CD4-positive, alpha-beta T cell treated with Interleukin-21 for 1 hour (primary cell): ENCODE measurements at regions not wholly inside any gene's neighbourhood (a gene's known extent, or its start where the extent isn't known, plus 50 kb on each side); places are given as distances from the start of the nearest gene placed in this dataset.
"Not testable (repeated sequence)": the region's sequence is repeated elsewhere in the genome, so short reads cannot be mapped to it uniquely, and the experiment has no call there.

Experiments used
- DNase-seq: peaks from one replicate; pipeline ENCODE4 v3.0.0-alpha.2; 2020

DNA sequence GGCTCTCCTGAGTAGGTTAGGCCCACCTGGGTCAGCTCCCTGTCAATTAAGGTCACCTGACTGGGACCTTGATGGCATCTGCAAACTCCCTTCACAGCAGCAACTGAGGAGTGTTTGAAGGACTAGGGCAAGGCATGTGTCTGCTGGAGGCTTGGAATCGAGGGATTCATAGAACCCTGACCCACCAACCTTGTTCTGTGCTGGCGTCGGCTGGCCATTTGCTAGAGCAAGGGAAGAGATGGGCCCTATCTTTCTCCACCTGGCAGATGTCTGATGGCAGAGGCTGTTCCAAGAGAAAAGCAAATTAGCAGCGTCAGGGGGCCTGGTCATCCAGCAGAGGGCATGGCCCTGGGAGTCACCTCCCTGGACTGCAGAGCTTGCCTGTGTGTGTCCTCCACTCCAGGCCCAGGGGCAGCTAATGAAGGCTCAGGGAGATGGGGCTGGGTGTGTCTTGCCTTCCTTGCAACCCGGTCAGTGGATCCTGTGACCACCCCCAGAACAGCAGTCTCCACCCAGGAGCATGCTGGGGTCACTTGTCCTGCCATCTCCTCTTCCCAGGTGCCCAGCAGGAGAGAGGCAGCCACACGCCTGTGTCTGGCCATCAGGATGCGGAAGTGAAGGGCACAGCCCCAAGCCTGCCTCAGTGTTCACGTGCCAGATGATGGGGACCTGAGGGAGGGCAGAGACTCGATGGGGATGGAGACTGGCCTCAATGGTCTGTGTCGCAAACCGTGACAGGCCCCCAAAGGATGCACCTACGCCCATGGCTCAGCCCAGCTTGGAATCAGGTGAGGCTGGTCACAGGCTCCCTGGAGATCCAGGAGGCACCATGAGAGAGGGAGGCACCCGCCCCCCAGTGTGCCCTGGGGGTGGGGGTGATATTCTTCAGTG, 53.9 kb downstream of the BARX1 start:
- DNase-seq = no peak

DNA sequence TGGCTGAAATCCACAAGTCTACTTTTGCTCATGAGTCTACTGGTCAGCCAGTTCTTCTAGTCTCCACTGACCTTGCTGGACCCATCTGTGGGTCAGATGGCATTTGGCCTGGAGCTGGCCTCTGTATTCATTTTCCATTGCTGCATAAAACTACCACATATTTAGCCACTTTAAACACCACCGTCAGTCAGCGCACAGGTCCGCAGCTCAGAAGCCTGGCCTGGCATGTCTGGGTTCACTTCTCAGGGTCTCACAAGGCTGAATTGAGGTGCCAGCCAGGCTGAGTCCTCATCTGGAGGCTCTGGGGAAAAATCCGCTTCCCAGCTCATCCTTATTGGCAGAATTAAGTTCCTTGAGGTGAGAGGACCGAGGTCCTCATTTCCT, 54.7 kb downstream of the BARX1 start:
- DNase-seq = no peak

- no peak for DNase-seq
Measured at GRCh38 chr9:93899609-93900435, 55.3 kb downstream of the BARX1 start.

DNA sequence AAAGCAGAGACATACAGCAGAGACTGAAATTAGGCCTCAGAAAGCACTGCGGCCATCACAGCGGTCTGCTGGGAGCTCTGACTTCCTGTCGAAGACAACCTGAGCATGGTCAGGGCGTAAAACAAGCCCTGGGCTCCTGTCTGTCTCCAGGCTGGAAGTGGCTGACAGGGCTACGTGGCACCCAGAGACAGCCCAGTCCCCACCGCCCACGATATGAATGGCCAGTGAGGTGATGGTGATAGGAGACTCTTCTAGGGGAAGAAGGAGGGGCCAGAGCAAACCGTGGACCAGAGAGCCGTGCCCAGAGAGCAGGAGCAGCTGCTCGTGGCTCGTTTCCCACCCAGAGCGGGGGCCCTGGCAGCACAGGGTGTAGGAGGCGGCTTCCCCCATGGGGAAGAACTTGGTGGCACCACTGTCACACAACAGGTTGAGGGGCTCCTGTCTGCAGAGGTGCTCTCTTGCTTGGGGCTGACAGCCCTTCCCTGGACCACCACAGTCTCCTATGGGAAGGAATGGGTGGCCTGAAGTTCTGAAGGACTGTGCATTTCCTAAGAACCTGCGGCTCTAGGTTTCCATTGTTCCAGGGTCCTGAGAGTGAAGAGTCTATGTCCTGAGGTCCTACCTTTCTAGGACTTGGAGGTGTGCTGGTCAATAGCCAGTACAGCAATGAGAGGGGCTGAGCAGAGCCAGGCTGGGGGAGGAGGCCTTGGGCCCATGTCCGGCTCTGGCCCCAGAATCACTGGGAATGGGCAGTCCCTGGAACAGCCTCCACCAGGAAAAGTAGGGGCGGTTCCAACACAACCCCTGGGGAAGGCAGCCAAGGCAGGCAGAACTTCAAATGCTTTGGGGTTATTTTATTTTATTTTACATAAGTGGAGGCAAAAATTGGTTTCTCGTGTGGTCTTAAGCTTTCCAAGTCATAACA, 56.4 kb downstream of the BARX1 start:
- no peak for DNase-seq

DNA sequence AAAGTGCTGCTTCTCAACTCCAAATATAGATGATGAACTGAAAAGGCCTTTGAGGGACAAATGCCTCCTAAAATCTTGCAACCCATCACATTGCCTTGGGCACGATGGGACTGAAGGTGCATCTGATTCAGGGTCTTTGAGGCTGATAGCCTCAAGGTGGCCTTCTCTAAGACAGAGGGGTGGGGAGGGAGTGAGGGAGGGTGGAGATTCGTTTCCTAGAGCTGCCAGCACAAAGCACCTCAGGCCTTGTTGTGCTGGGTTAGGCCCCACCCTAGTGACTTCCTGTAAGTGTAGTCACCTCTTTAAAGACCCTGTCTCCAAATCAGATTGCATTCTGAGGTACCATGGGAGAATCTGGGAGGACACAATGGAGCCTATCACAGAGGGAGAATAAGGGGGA, 57.1 kb downstream of the BARX1 start:
- DNase-seq = peak; percentile 22

DNA sequence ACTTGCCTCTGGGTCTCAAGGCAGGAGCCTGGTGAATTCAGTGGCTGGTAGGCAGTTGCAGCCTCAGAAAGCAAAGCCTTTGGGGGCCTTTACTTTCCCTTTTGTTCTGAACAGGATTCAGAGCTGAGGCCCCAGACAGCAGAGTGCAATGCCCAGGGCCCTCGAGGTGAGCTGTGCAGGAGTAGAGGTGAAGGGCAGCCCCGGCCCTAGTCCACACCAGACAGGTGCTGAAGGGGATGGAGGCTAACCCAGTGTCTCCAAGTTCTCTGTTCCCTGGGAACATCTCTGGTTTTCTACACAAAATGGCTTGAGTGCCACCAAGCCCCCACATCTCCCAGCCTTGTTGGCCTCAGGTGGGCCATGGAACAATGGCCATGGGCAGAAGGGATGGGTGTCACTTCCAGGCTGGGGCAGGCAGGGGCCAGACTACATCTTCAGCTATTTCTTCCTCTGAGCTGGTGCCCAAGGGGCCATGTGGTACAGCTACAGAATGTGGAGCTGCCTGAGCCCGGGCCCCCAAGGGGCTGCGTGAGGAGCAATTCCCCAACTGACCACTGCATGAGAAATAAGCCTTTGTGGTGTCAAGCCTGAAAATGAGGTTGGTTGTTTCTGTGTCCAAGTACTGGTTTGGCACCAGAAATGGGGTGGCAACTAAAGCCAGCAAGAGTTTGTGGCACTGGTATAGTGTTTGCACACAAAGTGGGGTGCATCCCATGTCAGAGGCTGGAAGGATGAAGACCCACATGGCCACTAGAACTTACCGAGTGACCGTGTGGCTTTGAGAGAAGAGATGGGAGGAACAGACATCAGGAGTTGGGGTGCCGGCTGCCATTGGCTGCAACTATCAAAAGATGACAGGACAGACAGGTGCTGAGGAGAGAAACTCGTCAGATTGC, 57.8 kb downstream of the BARX1 start:
- DNase-seq = no peak

- DNase-seq = no peak
Measured at GRCh38 chr9:93896496-93897033, 58.6 kb downstream of the BARX1 start.

DNA sequence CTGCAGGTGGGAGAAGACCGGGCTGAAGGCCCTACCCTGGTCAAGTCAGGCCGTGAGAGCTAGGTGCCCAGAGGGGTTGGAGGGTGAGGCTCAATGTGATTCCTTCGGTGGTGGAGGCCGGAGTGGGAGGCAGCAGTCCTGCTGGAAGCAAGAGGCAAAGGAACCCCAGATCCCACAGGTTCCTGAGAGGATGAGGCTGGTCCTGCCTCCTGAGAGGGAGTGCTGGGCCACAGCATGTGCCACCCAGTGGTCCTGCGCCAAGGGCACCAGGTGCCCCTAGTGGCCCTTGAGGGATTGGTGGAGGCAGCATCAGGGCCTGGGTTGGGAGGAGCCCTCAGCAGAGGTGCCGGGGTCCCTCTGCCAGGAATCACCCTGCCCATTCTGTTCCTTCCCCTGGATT, 59.1 kb downstream of the BARX1 start:
- no peak for DNase-seq

GRCh38 chr9:93895535-93895934, 59.6 kb downstream of the BARX1 start:
- no peak for DNase-seq

DNA sequence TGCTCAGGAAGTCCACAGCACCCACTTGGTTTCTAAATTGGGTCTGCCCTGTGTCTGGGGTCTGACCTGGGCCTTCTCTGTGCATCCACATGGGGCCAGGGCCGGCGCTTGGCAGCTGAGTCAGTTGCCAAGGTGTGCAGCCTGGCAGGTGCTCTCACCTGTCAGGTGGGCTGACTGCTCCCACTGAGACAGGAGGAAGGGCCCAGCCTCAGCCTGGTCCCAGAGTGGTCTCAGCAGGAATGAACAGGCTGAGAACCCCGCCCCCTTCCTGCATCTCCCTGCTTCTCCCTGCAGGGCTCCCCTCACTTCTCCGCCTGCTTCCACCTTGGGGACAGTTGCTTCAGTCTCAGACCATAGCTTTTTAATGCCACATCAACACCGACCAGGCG, 60.5 kb downstream of the BARX1 start:
- no peak for DNase-seq

GRCh38 chr9:93893899-93894690, 61.1 kb downstream of the BARX1 start:
- no peak for DNase-seq

GRCh38 chr9:93893194-93893593, 62.0 kb downstream of the BARX1 start:
- no peak for DNase-seq

DNA sequence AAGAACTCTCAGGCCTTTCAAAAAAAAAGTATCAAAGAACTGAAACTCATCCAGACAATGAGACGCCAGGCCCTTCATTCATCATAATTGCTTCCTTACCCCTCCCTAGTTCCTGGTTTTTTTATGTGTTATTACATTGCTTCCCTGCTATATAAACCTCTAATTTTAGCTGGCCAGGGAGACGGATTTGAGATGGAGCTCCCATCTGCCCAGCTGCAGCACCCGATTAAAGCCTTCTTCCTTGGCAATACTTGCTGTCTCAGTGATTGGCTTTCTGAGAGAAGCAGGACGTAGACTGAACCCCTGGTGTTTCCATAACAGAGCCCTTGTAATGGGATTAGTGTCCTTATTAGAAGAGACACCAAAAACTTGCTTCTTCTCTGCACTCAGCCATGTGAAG, 62.4 kb downstream of the BARX1 start:
- DNase-seq = no peak

- no peak for DNase-seq
Measured at GRCh38 chr9:93891549-93892310, 63.4 kb downstream of the BARX1 start.

- DNase-seq = no peak
Measured at GRCh38 chr9:93891050-93891449, 64.1 kb downstream of the BARX1 start.

- DNase-seq = no peak
Measured at GRCh38 chr9:93890436-93890935, 64.7 kb downstream of the BARX1 start.

GRCh38 chr9:93886911-93887310, 68.2 kb downstream of the BARX1 start:
- no peak for DNase-seq

- DNase-seq = no peak
Measured at GRCh38 chr9:93884808-93885207, 70.3 kb downstream of the BARX1 start.

- DNase-seq = not testable (repeated sequence)
Measured at GRCh38 chr9:93879662-93880407, 75.3 kb downstream of the BARX1 start.
